AG10803 (cell line): ENCODE measurements at regions not wholly inside any gene's neighbourhood (a gene's known extent, or its start where the extent isn't known, plus 50 kb on each side); places are given as distances from the start of the nearest gene placed in this dataset.

ENCODE experiments used
- DNase-seq: peaks from one replicate; pipeline ENCODE4 v3.0.0; 2010; ENCODE audit warnings: low read depth
- H3K4me3 ChIP-seq: 2 replicates; pipeline ENCODE4 v1.5.1; 2011; ENCODE audit warnings: mild to moderate bottlenecking, low read length, control low read depth
- TF ChIP-seq, protein P1 (sequence below): conservative IDR thresholded peaks from 2 replicates; pipeline ENCODE4 v1.5.1; 2011; ENCODE audit warnings: mild to moderate bottlenecking, low read length, control low read depth, inconsistent platforms

DNA sequence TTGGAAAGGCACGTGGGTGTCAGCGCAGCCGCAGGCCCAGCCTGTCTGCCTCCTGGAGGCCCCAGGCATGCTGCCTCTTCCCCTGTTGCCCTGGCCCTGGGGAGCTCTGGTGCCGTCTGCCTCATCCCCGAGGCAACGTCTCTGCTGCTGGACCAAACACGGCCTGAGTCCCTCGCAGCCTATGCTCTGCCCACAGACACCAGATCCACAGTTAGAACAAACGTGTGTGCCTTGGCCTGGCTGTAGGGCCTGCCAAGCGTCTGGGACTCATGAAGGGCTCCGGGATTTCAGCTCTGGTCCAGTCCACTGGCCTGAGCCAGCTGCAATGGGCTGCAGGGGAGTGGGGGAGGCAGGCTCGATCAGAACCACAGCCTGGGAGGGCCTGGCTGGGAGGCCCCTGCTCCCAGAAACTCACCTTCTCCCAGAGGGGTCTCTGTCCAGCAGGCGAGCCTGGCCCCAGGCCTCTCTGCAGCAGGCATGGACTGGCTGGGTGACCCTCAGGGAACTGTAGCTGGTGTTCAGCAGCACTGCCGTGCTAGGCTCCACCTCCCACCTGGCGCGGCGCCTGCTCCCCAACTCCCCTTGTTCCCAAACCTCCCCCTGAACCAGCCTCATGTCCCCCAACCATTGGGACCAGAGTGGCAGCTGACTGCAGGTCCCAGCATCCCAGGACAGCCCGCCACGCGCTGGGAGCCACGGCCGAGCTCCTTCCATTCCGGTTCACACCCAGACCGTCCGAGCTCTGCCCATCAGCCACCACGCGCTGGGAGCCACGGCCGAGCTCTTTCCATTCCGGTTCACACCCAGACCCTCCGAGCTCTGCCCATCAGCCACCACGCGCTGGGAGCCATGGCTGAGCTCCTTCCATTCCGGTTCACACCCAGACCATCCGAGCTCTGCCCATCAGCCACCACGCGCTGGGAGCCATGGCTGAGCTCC, 197.0 kb downstream of the DLL1 start:
- no peak overlapping the region for H3K4me3 ChIP-seq
- no peak for DNase-seq
- TF ChIP-seq, protein P1, sequence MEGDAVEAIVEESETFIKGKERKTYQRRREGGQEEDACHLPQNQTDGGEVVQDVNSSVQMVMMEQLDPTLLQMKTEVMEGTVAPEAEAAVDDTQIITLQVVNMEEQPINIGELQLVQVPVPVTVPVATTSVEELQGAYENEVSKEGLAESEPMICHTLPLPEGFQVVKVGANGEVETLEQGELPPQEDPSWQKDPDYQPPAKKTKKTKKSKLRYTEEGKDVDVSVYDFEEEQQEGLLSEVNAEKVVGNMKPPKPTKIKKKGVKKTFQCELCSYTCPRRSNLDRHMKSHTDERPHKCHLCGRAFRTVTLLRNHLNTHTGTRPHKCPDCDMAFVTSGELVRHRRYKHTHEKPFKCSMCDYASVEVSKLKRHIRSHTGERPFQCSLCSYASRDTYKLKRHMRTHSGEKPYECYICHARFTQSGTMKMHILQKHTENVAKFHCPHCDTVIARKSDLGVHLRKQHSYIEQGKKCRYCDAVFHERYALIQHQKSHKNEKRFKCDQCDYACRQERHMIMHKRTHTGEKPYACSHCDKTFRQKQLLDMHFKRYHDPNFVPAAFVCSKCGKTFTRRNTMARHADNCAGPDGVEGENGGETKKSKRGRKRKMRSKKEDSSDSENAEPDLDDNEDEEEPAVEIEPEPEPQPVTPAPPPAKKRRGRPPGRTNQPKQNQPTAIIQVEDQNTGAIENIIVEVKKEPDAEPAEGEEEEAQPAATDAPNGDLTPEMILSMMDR, result no peak

DNA sequence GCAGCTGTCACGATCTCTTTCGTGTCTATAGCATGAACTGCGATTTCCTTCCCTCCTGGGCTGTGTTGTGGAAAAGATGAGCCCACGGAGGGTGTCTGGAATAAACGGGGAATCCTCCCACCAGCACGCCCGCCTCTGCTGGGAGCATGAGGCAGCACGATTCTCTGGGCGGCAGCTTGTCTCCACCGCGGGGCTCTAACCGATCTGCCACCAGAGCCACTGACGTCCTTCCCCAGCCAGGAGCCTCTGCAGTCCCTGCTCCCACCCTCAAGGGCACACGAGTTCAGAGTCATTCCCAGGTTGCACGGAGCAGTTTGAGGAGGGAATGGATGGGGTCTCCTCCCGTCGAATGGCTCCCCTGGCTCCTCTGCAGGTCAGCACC, 197.6 kb downstream of the DLL1 start:
- no peak for DNase-seq
- TF ChIP-seq, protein P1, result no peak
- no peak overlapping the region for H3K4me3 ChIP-seq

DNA sequence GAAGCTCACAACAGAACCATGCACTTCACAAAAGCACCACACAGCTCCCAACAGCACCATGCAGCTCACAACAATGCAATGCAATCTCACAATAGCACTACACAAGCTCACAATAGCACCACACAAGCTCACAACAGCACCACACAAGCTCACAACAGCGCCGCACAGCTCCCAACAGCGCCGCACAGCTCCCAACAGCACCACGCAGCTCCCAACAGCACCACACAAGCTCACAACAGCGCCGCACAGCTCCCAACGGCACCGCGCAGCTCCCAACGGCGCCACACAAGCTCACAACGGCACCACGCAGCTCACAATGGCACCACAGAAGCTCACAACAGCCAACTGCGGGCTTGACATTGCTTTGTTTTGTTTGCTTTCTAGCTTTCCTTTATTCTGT, 198.1 kb downstream of the DLL1 start:
- TF ChIP-seq, protein P1, result no peak
- H3K4me3 ChIP-seq, result no peak overlapping the region
- DNase-seq, result no peak

DNA sequence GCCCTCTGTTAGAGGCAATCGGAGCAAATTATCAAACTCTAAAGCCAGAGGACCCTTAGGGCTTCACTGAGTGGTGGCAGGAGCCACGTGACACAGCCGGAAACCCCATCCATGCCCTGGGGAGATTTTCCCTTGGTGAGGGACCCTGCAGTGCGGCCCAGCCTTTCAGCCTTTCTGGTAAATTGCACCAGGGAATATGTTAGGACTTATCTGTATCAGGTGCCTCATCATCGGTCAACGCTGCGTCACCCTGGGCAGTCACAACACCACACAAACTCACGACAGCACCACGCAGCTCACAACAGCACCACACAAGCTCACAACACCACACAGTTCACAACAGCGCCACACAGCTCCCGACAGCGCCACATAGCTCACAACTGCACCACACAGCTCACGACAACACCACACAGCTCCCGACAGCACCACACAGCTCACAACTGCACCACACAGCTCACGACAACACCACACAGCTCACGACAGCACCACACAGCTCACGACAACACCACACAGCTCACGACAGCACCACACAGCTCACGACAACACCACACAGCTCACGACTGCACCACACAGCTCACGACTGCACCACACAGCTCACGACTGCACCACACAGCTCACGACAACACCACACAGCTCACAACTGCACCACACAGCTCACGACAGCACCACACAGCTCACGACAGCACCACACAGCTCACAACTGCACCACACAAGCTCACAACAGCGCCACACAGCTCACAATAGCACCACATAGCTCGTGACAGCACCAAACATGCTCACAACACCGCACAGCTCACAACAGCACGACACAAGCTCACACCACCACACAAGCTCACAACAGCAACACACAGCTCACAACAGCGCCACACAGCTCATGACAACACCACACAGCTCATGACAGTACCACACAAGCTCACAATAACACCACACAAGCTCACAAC, 199.0 kb downstream of the DLL1 start:
- DNase-seq, result no peak
- H3K4me3 ChIP-seq, result no peak overlapping the region
- TF ChIP-seq, protein P1, result no peak

DNA sequence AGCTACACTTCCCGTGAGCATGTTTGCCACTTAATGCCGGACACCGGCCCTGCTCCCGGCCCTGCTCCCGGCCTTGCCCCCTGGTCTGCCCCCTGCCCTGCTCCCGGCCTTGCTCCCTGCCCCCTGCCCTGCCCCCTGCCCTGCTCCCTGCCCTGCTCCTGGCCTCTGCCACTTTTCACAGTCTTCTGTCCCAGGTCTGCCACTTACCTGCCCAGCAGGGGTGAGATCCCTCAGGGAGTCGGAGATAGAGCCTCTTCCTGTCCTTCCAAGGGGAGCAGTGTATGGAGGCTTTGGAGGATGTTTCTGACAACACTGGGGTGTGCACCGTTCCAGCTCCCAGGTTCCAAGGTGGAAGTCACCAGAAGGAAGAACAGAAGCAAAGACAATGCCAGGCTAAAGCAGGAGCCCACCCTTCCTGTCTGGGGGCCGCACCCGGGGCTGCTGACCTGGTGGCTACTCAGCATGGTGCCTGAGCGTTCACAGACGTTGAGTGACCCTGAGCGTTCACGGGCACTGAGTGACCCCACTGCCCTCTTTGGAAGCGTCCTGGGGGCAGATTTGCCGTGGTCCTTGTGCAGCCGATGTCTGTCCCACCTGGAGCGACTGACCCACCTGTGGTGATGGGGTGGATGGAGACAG, 199.8 kb downstream of the DLL1 start:
- no peak for DNase-seq
- no peak overlapping the region for H3K4me3 ChIP-seq
- TF ChIP-seq, protein P1, result no peak

DNA sequence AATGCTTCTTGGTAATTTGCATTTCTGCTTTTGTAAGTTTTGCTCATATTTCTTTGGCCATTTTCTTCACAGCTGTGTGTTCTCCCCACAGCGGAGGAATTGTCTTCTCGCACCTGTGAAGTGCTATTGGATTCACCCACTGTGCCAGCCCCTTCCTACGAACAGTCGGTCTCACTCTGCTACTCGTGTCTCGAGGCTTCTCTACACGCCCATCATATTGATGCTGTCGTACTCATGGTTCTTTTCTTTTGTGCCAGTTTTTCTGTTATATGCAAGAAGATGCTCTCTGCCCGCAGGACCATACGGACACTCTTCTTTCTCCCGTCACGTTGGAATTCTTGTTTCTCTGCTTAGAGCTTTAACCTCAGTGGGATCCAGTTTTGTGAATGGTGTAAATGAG, 200.3 kb downstream of the DLL1 start:
- TF ChIP-seq, protein P1, result no peak
- DNase-seq, result no peak
- H3K4me3 ChIP-seq, result no peak overlapping the region
